ENCODE measurements at regions not wholly inside any gene's neighbourhood (a gene's known extent, or its start where the extent isn't known, plus 50 kb on each side); places are given as distances from the start of the nearest gene placed in this dataset.

DNA sequence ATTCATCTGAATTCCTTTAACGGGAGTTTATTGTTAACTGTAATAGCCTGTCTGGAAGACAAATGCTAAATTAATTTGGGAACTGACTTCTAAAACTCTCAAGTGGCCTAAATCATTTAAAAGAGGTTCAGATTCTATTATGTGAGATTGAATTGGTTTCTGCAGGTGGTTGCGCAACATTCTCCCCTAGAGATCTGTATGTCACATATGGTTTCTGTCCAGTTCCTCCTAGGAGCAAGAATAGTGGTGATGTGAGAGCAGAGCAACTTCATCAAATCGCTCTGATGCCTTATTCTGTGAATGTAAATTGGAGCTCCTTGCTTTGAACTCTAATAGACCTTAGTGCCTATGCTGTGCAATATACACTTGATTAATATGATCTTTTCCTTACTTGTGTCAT, 144.6 kb upstream of the GPR101 start:
- Histone ChIP-seq H3K36me3 (replicated peaks; ENCODE audit: insufficient read depth, low read depth) (no peaks in the 10 kb centered on the region), H3K79me2 (no peaks in the 10 kb centered on the region), H3K9me3 (ENCODE audit: low read depth) (no peaks in the 10 kb centered on the region), H3K4me1 (ENCODE audit: insufficient read depth) (no peaks in the 10 kb centered on the region), H2AFZ (no peak overlapping the region), H3K4me2 (no peak overlapping the region), H3K4me3 (no peak overlapping the region), H3K9me2 (replicated peaks; ENCODE audit: insufficient read depth) (no peaks in the 10 kb centered on the region), H3K27me3 (no peaks in the 10 kb centered on the region), H4K20me1 (ENCODE audit: insufficient read depth, poor library complexity, severe bottlenecking) (no peaks in the 10 kb centered on the region), H3K27ac (no peak overlapping the region)
- 42% methylated on average over 3 of the region's 3 CpGs for WGBS (ENCODE audit: low lambda C conversion rate, missing lambda C conversion rate)
- DNase-seq (ENCODE audit: low spot score) = no peak
- TF ChIP-seq, protein P1, sequence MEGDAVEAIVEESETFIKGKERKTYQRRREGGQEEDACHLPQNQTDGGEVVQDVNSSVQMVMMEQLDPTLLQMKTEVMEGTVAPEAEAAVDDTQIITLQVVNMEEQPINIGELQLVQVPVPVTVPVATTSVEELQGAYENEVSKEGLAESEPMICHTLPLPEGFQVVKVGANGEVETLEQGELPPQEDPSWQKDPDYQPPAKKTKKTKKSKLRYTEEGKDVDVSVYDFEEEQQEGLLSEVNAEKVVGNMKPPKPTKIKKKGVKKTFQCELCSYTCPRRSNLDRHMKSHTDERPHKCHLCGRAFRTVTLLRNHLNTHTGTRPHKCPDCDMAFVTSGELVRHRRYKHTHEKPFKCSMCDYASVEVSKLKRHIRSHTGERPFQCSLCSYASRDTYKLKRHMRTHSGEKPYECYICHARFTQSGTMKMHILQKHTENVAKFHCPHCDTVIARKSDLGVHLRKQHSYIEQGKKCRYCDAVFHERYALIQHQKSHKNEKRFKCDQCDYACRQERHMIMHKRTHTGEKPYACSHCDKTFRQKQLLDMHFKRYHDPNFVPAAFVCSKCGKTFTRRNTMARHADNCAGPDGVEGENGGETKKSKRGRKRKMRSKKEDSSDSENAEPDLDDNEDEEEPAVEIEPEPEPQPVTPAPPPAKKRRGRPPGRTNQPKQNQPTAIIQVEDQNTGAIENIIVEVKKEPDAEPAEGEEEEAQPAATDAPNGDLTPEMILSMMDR (IDR thresholded peaks at IDR 0.05; ENCODE audit: poor library complexity) = no peak
- TF ChIP-seq EZH2phosphoT487 (IDR thresholded peaks at IDR 0.05; ENCODE audit: low read depth, severe bottlenecking, unreplicated experiment) (no peak), EZH2 (IDR thresholded peaks at IDR 0.05; ENCODE audit: borderline replicate concordance) (no peak)

DNA sequence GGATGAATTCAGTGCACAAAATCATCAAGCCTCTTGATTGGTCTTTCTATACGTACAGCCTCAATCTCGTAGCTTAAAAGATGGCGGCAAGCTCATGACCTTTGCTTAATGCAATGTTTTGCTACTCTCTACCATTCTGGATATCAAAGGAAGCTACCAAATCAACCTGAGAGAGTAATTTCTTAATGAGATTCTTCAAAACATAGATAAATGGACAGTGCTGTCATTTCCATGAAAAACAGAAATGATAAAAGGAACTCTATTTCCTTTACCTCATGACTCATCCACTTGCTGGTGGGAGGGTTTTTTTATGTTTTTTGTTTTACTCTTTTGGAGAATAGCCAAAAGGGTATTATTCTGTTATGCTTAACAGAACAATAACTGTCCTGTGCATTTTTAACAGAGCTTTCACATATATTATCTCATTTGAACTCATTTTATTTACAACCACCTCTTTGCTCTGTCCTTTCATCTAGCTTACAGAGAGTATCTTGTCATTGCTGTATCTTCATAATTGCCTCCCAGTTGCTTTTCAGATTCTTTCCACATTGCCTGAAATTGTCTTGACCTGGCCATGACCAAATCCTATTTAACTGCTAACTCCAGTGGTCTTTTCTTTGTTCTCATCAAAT, 138.6 kb upstream of the GPR101 start:
- Histone ChIP-seq H3K9me3 (ENCODE audit: low read depth) (no peaks in the 10 kb centered on the region), H3K9me2 (replicated peaks; ENCODE audit: insufficient read depth) (no peaks in the 10 kb centered on the region), H3K36me3 (replicated peaks; ENCODE audit: insufficient read depth, low read depth) (no peaks in the 10 kb centered on the region), H4K20me1 (ENCODE audit: insufficient read depth, poor library complexity, severe bottlenecking) (no peaks in the 10 kb centered on the region), H2AFZ (no peak overlapping the region), H3K27ac (no peak overlapping the region), H3K4me2 (no peak overlapping the region), H3K4me1 (ENCODE audit: insufficient read depth) (no peaks in the 10 kb centered on the region), H3K27me3 (no peaks in the 10 kb centered on the region), H3K79me2 (no peaks in the 10 kb centered on the region), H3K4me3 (no peak overlapping the region)
- 78% methylated on average over 3 of the region's 3 CpGs for WGBS (ENCODE audit: low lambda C conversion rate, missing lambda C conversion rate)
- no peak for TF ChIP-seq EZH2 (IDR thresholded peaks at IDR 0.05; ENCODE audit: borderline replicate concordance)
- no peak for TF ChIP-seq EZH2phosphoT487 (IDR thresholded peaks at IDR 0.05; ENCODE audit: low read depth, severe bottlenecking, unreplicated experiment)
- TF ChIP-seq, protein P1 (IDR thresholded peaks at IDR 0.05; ENCODE audit: poor library complexity) = no peak
- no peak for DNase-seq (ENCODE audit: low spot score)

DNA sequence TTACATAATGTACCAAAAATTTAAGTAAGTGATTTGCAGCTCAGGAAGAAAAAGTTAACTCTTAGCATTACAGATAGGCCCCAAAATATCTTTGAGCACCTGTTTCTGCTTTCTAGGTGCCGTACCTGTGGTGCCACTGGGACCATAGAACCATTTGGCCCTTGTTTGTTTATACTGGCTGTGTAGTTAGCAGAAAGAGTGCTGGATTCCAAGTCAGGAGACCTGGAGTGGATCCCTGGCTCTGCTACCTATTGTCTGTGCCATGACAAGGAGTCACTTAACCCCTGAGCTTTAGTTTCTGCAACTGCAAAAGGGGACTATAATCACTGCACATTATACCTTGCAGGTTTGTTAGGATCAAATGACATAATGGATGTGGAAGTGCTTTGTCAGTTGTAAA, 137.8 kb upstream of the GPR101 start:
- Histone ChIP-seq H3K4me3 (no peak overlapping the region), H3K36me3 (replicated peaks; ENCODE audit: insufficient read depth, low read depth) (no peaks in the 10 kb centered on the region), H2AFZ (no peak overlapping the region), H4K20me1 (ENCODE audit: insufficient read depth, poor library complexity, severe bottlenecking) (no peaks in the 10 kb centered on the region), H3K27me3 (no peaks in the 10 kb centered on the region), H3K79me2 (no peaks in the 10 kb centered on the region), H3K27ac (no peak overlapping the region), H3K9me3 (ENCODE audit: low read depth) (no peaks in the 10 kb centered on the region), H3K4me1 (ENCODE audit: insufficient read depth) (no peaks in the 10 kb centered on the region), H3K4me2 (no peak overlapping the region), H3K9me2 (replicated peaks; ENCODE audit: insufficient read depth) (no peaks in the 10 kb centered on the region)
- TF ChIP-seq EZH2 (IDR thresholded peaks at IDR 0.05; ENCODE audit: borderline replicate concordance) (no peak), EZH2phosphoT487 (IDR thresholded peaks at IDR 0.05; ENCODE audit: low read depth, severe bottlenecking, unreplicated experiment) (no peak)
- TF ChIP-seq, protein P1 (IDR thresholded peaks at IDR 0.05; ENCODE audit: poor library complexity) = no peak
- DNase-seq (ENCODE audit: low spot score) = no peak
- 65% methylated on average over 1 of the region's 1 CpG for WGBS (ENCODE audit: low lambda C conversion rate, missing lambda C conversion rate)
